ENCODE measurements at regions not wholly inside any gene's neighbourhood (a gene's known extent, or its start where the extent isn't known, plus 50 kb on each side); places are given as distances from the start of the nearest gene placed in this dataset.

DNA sequence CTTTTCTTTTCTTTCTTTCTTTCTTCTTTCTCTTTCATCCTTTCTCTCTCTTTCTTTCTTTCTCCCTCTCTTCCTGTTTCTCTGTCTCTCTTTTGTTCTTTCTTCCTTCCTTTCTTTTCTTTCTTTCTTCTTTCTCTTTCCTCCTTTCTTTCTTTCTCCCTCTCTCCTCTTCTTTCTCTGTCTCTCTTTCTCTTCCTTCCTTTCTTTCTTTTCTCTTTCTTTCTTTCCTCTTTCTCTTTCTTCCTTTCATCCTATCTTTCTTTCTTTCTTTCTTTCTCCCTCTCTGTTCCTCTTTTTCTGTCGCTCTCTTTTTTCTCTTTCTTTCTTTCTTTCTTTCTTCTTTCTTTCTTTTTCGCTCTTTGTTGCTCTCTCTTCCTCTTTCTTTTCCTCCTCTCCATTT is 1149.2 kb upstream of the AUTS2 start:
- no peak for DNase-seq

DNA sequence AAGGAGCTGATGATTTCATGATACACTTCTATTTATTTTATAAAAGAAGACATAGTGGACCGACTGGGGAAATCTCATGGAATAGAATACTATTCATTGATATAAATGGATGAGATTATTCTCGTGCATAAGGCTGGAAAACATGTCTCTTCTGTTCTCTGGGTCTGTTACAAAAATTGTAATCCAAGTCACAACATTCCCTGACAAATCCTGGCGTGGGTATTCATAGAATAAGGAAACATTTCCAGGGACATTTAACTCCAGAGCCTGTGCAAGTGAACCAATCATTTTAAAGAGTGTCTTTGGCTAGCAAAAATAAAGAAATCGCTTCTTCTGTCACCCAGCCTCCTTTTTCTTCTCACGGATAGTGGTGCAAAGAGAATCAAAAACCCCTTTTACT is 1148.5 kb upstream of the AUTS2 start:
- no peak for DNase-seq

DNA sequence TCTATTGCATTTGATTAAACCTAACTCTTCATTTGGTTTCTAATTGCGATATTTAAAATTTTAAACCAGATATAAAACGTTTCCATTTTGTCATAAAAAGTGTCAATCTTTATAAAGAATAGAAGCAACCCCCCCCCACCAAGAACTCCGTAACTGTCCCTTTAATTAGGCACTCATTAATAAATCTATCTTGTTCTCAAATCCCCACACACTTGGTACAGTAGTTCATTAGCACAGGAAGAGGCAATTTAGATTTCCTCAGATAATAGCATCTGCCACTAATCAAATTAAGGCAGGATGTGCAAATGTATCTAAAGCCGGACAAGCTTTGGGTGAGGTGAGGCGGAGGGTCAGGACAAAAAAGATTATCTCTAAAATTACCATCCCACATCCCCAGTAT is 1143.3 kb upstream of the AUTS2 start:
- no peak for DNase-seq

DNA sequence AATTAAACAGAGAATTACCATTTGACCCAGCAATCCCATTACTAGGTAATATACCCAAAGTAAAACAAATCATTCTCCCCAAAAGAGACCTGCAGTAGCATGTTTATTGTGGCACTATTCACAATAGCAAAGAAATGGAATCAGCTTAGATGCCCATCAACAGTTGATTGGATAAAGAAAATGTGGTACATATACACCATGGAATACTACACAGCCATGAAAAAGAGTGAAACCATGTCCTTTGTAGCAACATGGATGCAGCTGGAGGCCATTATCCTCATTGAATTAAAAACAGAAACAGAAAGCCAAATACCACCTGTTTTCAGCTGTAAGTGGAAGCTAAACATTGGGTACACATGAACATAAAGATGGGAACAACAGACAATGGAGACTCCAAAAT is 1141.8 kb upstream of the AUTS2 start:
- no peak for DNase-seq

GRCh38 chr7:68457481-68457880 is 1140.8 kb upstream of the AUTS2 start:
- no peak for DNase-seq

GRCh38 chr7:68458010-68458908 is 1140.0 kb upstream of the AUTS2 start:
- DNase-seq, result no peak

DNA sequence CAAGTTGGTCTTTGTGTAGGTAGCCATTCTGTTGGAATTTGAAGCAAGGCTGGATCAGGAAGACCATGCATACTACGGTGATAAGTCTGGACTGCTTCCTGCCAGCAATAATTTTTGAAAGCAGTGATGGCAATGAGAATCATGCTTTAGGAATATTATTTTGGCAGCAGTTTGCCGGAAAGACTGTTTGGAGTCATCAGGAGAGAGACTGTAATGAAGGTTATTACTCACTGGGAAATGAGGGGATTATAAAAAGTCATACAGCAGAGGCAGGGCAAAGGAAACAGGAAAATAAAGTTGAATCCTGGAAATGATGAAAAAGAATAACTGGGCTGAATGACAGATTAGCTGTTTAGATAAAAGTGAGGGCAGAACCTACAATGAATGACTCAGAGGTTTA is 1136.8 kb upstream of the AUTS2 start:
- no peak for DNase-seq

- no peak for DNase-seq
These were observed 1127.3 kb upstream of the AUTS2 start for GRCh38 chr7:68470836-68471435.

- DNase-seq, result no peak
These were observed 1125.6 kb upstream of the AUTS2 start for GRCh38 chr7:68472688-68473087.

DNA sequence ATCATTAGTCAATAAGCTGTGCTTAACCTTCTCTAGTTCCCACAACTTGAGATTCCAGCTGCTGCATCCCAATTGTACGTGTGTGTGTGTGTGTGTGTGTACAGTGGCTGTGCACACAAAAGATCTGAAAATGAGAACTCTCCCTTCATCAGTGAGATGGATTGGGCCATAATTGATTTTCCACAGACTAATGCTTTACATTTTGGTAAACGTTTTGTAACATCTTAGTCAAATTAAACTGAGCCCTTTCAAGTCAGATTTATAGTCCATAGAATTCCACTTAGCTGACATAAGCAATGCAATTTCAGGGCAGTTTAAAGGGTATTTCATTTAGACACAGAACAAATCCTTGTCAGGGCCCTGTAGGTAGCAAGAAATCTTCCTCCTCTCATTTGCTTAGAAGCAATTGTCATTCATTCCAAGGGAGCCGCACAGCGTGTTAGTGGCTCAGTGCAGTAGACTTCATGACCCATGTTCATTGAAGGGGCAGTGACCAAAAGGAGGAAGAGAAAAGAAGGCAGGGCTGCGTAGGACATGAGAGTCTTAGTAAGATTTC is 1123.5 kb upstream of the AUTS2 start:
- DNase-seq, result no peak

DNA sequence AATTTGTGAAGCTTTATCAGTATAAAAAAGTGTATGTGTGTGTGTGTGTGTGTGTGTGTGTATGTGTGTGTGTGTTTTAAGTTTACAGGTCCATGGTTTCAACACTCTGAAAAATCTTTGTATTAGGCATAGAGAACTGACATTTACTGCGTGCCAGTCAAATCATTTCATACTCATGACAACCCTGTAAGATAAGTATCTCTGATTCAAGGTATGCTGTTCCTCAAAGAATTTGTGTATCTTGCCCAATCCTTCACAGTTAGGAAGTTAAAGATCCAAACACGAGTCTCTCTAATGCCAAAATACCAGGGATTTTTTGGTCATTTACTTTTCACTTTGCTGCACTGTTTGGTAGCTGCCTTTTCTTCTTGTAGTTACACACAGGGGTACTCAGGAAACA is 1121.3 kb upstream of the AUTS2 start:
- no peak for DNase-seq

DNA sequence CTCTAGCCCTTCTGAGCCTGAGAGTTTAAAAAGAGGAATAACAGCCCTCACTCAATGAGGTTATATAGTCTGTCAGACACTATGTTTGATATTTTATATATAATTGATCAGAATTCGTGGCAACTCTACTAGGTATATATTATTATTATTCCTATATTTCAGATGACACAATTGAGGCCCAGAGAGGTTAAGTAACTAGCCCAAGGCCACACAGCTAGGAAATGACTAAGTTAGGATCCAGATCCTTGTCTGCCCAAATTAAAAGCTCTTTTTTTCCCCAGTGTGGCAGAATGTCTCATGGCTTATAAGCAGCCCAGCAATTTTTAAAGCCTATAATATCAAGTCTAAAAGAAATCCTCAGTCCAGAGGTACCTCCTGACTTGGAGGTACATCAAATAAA is 1119.9 kb upstream of the AUTS2 start:
- DNase-seq, result no peak

GRCh38 chr7:68482800-68483199 is 1115.5 kb upstream of the AUTS2 start:
- no peak for DNase-seq

DNA sequence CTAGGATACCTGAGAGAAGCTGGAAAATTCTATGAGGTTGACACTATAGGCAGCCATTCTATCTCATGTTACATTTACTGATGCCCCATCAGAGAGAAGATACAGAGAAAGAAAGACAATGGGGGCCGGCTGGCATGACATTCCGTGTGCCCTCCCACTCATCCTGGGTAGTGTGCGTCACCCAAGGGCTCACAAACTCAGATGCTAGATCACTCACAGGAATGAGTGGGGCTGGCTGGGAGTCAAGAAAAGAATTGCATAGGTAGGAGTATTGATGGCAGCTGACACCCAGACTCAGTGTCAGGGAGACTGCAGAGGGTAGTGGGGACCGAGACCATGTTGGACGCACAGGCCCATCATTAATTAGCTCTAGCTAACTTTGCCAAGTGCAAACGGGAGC is 1113.5 kb upstream of the AUTS2 start:
- no peak for DNase-seq

GRCh38 chr7:68485253-68485917 is 1112.9 kb upstream of the AUTS2 start:
- no peak for DNase-seq

DNA sequence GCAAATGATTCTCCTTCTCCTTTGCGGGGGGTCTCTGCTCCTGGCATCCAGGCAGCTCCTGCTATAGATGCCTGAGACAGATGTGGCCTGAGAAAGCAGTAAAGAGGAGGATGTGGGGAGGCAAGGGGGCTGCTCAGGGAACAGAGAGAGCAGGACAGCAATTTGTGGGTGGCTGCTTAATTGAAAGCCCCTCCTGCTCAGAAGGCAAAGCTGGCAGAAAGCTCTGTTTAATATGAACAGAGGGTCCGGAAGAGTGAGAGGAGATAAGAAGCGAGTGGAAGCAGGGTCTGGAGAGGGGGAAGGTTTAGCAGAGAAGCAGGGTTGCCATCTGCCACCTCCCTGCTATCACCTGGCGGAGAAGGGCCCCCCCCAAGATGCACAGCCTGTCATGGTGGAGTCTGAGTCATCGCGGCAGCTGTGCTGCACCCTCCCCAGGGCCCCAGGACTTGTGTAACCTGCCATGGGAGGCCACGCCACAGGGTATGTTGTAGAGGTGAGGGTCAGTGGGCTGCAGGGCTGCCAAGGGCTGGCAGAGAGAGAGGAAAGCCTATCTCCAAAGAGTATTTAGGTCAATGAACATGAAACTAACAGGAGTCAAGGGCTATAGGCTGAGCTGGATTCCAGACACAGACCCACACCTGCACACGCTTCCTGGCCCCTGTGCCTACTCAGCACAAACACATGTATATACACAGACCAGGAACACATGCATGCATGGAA is 1109.8 kb upstream of the AUTS2 start:
- DNase-seq, result no peak

DNA sequence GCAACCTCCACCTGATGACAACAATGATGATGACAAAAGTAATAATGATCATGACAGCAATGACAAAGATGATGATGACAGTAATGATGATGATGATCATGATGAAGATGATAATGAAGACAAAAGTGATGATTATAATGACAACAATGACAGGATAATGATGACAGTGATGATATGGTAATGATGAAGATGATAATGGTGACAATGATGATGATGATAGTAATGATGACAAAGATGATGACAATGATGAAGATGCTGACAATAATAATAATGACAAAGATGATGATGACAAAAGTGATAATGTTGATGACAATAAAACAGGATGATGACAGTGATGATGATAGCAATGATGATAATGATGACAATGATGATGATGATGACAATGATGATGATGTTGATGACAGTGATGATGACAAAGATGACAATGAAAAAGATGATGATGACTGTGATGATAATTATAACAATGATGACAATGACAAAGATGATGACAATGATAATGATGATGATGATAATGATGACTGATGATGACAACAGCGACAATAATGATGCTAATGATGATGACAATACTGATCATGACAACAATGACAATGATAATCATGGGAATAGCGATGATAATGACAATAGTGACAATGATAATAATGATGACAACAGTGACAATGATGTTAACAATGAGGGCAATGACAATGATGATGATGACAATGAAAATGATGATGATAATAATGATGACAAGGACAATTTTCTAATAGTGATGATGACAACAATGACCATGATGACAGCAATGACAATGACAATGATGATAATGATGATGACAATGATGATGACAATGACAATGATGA is 1106.5 kb upstream of the AUTS2 start:
- no peak for DNase-seq

GRCh38 chr7:68492359-68492690 is 1106.0 kb upstream of the AUTS2 start:
- no peak for DNase-seq

DNA sequence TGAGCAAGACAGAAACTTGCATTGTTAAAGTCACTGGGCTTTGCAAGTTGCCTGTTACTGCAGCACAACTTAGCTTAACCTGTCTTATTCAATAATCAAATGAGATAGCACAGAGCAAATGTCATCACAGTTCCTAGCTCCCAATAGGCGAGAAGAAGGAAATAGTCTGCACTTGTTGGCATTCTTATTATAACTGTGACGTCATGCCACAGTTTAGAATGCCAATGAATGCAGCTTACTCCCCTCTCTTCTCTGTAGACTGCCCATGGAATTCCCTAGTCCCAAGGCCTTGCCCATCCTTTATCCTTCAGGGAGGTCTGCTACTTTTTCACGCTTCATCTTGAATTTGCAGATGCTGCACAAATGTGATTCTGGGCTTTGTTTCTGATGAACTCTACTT is 1094.9 kb upstream of the AUTS2 start:
- no peak for DNase-seq

DNA sequence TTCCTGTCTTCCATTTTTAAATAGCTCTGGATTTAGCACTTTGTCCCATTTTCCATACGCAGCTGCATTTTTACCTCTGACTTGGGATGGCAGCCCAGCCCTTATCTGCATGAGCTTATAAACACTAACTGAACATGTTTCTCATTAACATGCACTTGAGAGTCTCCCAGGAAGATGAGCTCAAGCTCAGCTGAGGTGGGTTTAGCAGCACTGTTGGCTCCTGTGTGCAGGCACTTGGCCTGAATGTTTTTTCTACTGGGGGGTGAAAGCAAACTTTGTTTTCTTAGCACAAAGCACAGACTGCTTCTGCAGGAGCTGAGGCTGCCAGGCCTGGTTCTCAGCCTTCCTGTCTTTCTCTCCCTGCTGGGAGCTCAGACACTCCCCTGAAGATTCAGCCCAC is 1093.6 kb upstream of the AUTS2 start:
- DNase-seq, result no peak

DNA sequence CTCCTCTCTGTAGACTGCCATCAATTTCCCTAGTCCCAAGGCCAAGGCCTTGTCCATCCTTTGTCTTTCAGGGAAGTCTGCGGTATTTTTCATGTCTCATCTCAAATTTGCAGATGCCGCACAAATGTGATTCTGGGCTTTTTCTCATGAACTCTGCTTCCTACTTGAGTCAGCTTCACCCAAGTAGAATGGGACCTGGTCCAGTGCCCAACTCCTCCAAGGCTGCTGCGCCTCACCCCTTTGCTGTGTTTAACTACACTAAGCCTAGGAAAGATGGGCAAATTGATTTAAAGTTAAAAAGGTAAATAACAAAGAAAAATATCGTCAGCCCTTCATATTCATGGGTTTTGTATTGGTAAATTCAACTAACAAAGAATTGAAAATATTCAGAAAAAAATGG is 1092.6 kb upstream of the AUTS2 start:
- DNase-seq, result no peak

- no peak for DNase-seq
These were observed 1090.6 kb upstream of the AUTS2 start for GRCh38 chr7:68507668-68508067.

All from inflammatory macrophage treated with lipopolysaccharide for 1 hour (primary cell).